ENCODE measurements at regions not wholly inside any gene's neighbourhood (a gene's known extent, or its start where the extent isn't known, plus 50 kb on each side); places are given as distances from the start of the nearest gene placed in this dataset.

DNA sequence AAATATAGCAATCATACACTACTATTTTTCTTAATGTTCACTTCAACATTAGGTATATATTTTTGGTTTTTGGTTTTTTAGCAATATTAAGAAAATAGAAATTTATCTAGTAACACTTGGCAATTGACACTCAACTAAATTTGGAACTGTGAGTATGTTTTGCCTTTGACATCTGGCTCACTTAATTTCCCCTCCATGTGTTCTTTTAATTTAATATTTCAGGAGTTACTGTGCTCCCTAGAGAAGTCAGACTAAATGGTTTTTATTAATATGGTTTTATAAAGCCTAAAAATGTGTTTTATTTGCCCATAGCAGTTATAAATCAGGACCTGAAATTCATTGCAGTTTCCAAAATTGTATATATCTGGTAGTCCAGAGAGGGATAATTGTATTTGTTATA is 175.3 kb upstream of the AVPR1A start:
- TF ChIP-seq, protein P1, sequence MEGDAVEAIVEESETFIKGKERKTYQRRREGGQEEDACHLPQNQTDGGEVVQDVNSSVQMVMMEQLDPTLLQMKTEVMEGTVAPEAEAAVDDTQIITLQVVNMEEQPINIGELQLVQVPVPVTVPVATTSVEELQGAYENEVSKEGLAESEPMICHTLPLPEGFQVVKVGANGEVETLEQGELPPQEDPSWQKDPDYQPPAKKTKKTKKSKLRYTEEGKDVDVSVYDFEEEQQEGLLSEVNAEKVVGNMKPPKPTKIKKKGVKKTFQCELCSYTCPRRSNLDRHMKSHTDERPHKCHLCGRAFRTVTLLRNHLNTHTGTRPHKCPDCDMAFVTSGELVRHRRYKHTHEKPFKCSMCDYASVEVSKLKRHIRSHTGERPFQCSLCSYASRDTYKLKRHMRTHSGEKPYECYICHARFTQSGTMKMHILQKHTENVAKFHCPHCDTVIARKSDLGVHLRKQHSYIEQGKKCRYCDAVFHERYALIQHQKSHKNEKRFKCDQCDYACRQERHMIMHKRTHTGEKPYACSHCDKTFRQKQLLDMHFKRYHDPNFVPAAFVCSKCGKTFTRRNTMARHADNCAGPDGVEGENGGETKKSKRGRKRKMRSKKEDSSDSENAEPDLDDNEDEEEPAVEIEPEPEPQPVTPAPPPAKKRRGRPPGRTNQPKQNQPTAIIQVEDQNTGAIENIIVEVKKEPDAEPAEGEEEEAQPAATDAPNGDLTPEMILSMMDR (IDR thresholded peaks at IDR 0.05), result no peak
- TF ChIP-seq POLR2A (IDR thresholded peaks at IDR 0.05), result no peak
- no peaks in the 10 kb centered on the region for H3K4me1 ChIP-seq (ENCODE audit: insufficient read depth)
- intact Hi-C loops (cut with DNase I), result no loop called here
- no peaks in the 10 kb centered on the region for H3K36me3 ChIP-seq
- no peak overlapping the region for H3K4me3 ChIP-seq
- no peaks in the 10 kb centered on the region for H3K27me3 ChIP-seq
- H3K9me3 ChIP-seq, result no peaks in the 10 kb centered on the region
- no peak for DNase-seq
- H3K27ac ChIP-seq, result no peak overlapping the region

DNA sequence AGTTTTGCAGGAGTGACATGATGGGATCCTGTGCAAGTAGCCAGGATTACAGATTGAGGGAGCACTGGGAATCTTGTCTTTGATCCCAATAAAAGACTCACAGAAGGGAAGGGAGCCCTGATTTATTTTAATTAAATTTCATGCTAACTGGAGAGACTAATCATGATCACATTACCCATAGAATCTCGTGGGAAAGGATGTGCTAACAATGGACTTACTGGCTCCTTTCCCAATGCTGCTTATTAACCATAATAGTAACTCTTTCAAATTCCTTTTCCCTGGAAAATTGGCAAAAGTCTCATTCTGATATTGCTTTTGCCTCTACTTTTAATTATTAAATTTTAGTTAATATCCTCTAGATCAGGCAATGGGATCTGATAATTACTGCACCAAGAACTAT is 174.8 kb upstream of the AVPR1A start:
- H3K27me3 ChIP-seq, result no peaks in the 10 kb centered on the region
- no peak overlapping the region for H3K4me3 ChIP-seq
- no peaks in the 10 kb centered on the region for H3K9me3 ChIP-seq
- intact Hi-C loops (cut with DNase I), result no loop called here
- no peaks in the 10 kb centered on the region for H3K36me3 ChIP-seq
- no peak for DNase-seq
- H3K4me1 ChIP-seq (ENCODE audit: insufficient read depth), result no peaks in the 10 kb centered on the region
- H3K27ac ChIP-seq, result no peak overlapping the region
- WGBS, 3 donors, result 1 to 9% (median 2%) methylated on average over 1 of the region's 1 CpG
- TF ChIP-seq, protein P1 (IDR thresholded peaks at IDR 0.05), result no peak
- no peak for TF ChIP-seq EP300 (IDR thresholded peaks at IDR 0.05)
- TF ChIP-seq POLR2A (IDR thresholded peaks at IDR 0.05), result no peak

DNA sequence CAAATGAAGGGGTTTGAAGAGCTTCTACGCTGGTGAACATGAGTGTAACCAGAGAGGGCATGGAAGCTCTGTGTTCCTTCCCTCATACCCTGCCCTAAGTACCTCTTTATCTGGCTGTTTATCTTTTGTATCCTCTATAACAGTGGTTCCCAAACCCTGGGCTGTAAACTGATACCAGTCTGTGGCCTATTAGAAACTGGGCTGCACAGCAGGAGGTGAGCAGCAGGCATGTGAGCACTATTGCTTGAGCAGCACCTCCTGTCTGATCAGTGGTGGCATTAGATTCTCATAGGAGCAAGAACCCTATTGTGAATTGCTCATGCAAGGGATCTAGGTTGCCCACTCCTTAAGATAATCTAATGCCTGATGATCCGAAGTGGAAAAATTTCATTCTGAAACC is 172.9 kb upstream of the AVPR1A start:
- no peaks in the 10 kb centered on the region for H3K9me3 ChIP-seq
- no peaks in the 10 kb centered on the region for H3K36me3 ChIP-seq
- no peaks in the 10 kb centered on the region for H3K4me1 ChIP-seq (ENCODE audit: insufficient read depth)
- TF ChIP-seq EP300 (IDR thresholded peaks at IDR 0.05), result no peak
- TF ChIP-seq POLR2A (IDR thresholded peaks at IDR 0.05), result no peak
- TF ChIP-seq, protein P1 (IDR thresholded peaks at IDR 0.05), result no peak
- H3K27ac ChIP-seq, result no peak overlapping the region
- DNase-seq, result no peak
- H3K27me3 ChIP-seq, result no peaks in the 10 kb centered on the region
- no peak overlapping the region for H3K4me3 ChIP-seq
- whole genome bisulfite sequencing, 3 donors, result 78 to 82% (median 79%) methylated on average over 2 of the region's 2 CpGs
- intact Hi-C loops (cut with DNase I), result no loop called here

DNA sequence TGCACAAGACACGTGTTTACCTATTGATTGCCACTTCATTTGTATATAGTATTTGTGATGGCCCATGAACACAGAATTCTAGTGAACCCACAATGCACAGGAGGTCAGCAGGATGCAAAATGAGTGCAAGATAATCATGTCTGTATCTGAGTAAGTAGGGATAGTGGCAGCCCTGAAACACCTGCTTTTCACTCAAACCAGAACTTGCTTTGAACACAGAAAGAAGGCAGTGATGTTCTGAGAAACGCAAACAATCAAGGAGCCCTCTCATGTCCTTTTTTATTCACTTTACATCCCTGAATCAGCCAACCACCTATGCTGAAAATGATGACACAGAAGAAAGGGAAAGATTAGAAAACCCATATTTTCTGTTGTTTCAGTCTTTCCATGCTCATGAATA is 170.4 kb upstream of the AVPR1A start:
- WGBS, 3 donors, result 40 to 78% (median 43%) methylated on average over 2 of the region's 2 CpGs
- DNase-seq, result no peak
- H3K27ac ChIP-seq, result no peak overlapping the region
- TF ChIP-seq EP300 (IDR thresholded peaks at IDR 0.05) (no peak), POLR2A (IDR thresholded peaks at IDR 0.05) (no peak)
- TF ChIP-seq, protein P1 (IDR thresholded peaks at IDR 0.05), result no peak
- H3K27me3 ChIP-seq, result no peaks in the 10 kb centered on the region
- intact Hi-C loops (cut with DNase I), result no loop called here
- H3K4me1 ChIP-seq (ENCODE audit: insufficient read depth), result no peaks in the 10 kb centered on the region
- no peaks in the 10 kb centered on the region for H3K9me3 ChIP-seq
- H3K4me3 ChIP-seq, result no peak overlapping the region
- no peaks in the 10 kb centered on the region for H3K36me3 ChIP-seq
